GM21381 (cell line): ENCODE measurements at regions not wholly inside any gene's neighbourhood (a gene's known extent, or its start where the extent isn't known, plus 50 kb on each side); places are given as distances from the start of the nearest gene placed in this dataset.

ENCODE experiments used
- ATAC-seq: cut with Tn5 transposase; IDR thresholded peaks from one replicate; pipeline ENCODE4 v1.9.1; 2021; ENCODE audit warnings: mild to moderate bottlenecking, moderate library complexity; ENCODE audit not compliant: unreplicated experiment

GRCh38 chr5:54927097-54927746, 58.2 kb downstream of the ESM1 start:
- ATAC-seq, result no peak

DNA sequence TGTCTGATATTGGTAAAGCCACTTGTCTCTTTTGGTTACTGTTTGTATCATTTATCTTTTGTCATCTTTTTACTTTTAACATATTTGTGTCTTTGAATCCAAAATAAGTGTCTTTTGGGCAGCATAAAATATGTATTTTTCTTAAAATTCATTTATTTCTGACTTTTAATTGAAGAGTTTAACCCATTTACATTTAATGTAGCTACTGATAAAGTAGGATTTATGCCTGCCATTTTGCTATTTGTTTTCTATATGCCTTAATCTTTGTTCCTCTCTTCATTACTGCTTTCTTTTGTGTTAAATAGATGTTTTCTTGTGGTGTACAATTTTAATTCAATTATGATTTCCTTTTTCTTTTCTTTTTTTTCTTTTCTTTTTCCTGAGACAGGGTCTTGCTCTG, 60.9 kb downstream of the ESM1 start:
- ATAC-seq, result no peak

GRCh38 chr5:54917323-54917722, 68.1 kb downstream of the ESM1 start:
- no peak for ATAC-seq

GRCh38 chr5:54915466-54916027, 69.8 kb downstream of the ESM1 start:
- ATAC-seq, result no peak

GRCh38 chr5:54912021-54912420, 73.4 kb downstream of the ESM1 start:
- no peak for ATAC-seq

DNA sequence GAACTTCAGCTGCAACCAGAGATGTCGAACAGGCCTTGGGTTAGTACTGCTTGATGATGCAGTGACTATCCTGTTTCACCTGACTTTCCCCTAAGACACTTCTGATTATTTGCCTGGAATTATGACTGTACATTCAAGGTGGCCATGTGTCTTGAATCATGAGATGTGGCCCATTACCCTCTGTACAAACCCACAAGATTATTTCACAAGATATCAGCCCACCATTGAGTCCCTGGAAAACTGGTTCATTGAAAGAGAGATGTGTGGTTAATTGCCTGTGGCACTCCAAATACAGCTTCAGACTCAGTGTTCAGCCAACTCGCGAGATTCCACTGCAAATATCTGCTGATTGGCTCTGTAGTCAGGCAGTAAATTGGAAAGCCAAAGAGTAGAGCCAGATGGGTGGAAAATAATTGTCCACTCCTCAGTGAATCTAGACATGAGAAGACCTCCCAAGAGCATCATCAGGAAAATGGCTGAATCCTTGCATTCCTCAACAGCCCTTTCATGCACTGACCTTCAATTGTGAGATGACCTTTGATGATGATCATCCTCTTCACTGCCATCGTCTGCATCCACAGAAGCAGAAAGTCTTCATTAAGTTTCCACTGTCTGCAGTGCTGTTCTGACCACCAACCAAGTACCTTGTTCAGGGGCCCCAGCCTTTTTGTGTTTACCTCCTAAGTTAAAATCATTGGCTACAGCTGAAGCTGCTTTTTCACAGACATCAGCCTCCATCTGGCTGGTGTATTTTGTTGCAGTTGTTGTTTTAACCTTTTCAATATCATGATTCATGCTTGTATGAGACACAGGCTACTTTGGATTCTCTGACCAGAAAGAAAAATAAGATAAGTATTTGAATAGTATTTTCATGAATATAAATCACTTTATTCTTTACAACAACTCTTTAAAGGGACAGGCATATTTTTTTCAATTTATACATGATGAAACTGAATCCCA, 75.2 kb downstream of the ESM1 start:
- ATAC-seq, result no peak

- ATAC-seq, result no peak
Observed at GRCh38 chr5:54908774-54909525, 76.4 kb downstream of the ESM1 start.

- ATAC-seq, result no peak
Observed at GRCh38 chr5:54905942-54906537, 79.4 kb downstream of the ESM1 start.

- no peak for ATAC-seq
Observed at GRCh38 chr5:54905246-54905795, 80.1 kb downstream of the ESM1 start.

DNA sequence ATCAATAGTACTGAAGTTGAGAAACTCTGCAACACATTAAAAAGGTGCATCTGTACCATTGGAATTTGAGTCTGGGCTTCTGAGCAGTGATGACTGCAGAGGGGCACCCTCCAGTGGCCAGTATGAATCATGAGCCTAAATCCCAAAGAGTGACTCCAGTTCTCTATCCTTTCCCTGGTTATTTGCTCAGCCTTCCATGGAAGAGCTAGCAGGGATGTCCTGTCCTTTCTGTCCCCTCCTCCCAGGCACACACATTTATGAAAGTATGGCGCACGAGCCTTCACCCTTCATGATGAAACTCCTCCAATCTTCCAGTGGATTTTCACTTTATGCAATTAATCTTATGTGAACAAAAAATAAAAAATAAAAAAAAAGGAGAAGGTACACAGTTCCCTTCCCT, 81.0 kb downstream of the ESM1 start:
- ATAC-seq, result no peak

- peak; percentile 100 for ATAC-seq
Observed at GRCh38 chr5:54902791-54903473, 82.5 kb downstream of the ESM1 start.

DNA sequence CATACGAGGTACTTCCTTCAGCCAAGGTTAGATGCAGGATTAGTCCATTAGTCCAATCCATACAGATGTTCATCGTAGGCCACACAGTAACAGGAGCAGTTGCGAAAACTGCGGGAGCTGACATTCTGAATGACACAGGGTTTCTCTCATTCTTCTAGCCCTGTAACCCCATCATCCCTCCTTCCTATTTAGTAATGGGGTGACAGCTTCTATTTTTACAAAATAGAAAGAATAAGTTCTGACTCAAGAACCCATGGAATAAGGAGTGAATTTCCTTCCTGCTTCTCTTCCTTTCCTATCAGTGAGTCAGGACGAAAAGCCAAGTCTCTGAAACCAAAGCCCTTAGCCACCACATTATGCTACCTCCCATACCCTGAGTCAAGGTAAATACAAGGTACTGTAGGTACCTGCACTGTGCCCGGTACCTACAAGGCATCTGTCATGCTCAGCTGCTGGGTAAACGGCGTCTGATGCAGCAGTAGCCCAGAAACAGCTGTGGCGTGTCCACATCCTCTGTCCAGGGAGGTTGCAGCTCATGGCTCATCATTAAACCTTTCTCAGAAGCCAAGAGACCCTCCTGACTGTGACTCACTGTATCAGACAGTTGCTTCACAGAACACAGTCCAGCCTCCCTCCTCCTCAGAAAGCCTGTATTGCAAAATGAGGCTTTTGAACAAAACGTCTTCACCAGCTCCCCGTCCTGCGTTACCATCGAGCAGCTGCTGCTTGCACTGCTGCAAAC, 84.2 kb downstream of the ESM1 start:
- no peak for ATAC-seq

GRCh38 chr5:54897001-54897400, 88.4 kb downstream of the ESM1 start:
- ATAC-seq, result no peak

GRCh38 chr5:54895816-54896341, 89.5 kb downstream of the ESM1 start:
- no peak for ATAC-seq

- no peak for ATAC-seq
Observed at GRCh38 chr5:54894957-54895815, 90.2 kb downstream of the ESM1 start.

GRCh38 chr5:54889826-54890225, 95.6 kb downstream of the ESM1 start:
- ATAC-seq, result no peak

DNA sequence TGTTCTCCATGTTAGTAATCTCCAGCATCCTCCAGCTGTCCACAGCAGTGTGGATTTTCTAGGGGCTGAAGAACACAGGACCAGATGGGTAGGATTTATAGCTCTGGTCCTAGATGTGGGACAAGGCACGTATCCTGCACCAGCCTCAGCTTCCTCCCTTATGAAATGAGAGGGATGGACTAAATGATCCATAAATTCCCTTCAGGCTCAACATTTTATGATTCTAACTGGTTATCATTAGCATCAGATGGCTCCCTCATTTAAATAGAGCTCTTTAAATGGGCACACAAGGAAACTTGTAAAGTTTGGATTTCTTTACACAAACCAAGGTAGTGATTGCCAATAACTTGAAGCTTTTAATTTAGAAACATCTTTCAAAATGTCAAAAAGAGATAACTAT, 97.7 kb downstream of the ESM1 start:
- ATAC-seq, result no peak

DNA sequence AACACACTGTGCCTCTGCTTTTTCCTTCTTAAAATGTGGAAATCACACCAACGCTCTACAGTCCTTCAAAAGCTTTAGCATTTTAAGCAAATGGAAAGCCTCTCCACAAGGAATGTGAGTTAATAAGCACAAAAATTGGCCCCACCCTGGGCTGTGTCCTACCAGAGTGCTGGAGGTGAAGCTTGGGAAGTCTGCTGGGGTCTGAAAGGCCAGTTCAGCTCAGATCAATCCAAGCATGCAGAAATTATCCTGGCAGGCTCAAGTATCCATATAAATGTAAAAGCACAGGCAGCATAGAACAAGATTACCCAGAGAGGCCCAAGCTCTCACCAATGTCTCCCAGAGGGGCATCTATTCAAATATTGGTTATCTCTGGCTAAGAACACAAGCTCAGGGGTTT, 98.5 kb downstream of the ESM1 start:
- ATAC-seq, result no peak
